ENCODE measurements at regions not wholly inside any gene's neighbourhood (a gene's known extent, or its start where the extent isn't known, plus 50 kb on each side); places are given as distances from the start of the nearest gene placed in this dataset.
"Not testable (repeated sequence)": the region's sequence is repeated elsewhere in the genome, so short reads cannot be mapped to it uniquely, and the experiment has no call there.

- Mint-ChIP-seq H3K36me3 (no peaks in the 10 kb centered on the region), H3K4me1 (no peaks in the 10 kb centered on the region), H3K4me3 (no peak overlapping the region), H3K9me3 (peaks cover 0 to 24% (median 8%) of the 10 kb centered on the region in 7 donors), H3K27me3 (peaks cover 0 to 6% (median 0%) of the 10 kb centered on the region in 3 donors), H3K27ac (no peak overlapping the region)
- DNase-seq, result no peak
- no peak for ATAC-seq (ENCODE audit: low read depth in 2 of 2)
Observed at GRCh38 chr10:5268743-5269142, 72.1 kb downstream of the AKR1C4 start.

GRCh38 chr10:5269791-5270190, 73.2 kb downstream of the AKR1C4 start:
- Mint-ChIP-seq H3K27ac (no peak overlapping the region), H3K9me3 (peaks cover 0 to 15% (median 7%) of the 10 kb centered on the region in 7 donors), H3K36me3 (no peaks in the 10 kb centered on the region), H3K4me3 (no peak overlapping the region), H3K4me1 (no peaks in the 10 kb centered on the region), H3K27me3 (peaks cover 0 to 6% (median 0%) of the 10 kb centered on the region in 3 donors)
- no peak for ATAC-seq (ENCODE audit: low read depth in 2 of 2)
- no peak for DNase-seq

- Mint-ChIP-seq H3K27ac (no peak overlapping the region), H3K4me3 (no peak overlapping the region), H3K36me3 (no peaks in the 10 kb centered on the region), H3K9me3 (peaks cover 0 to 5% (median 3%) of the 10 kb centered on the region in 7 donors), H3K27me3 (peaks cover 0 to 5% (median 0%) of the 10 kb centered on the region in 3 donors), H3K4me1 (no peaks in the 10 kb centered on the region)
- DNase-seq, result no peak
- ATAC-seq (ENCODE audit: low read depth in 2 of 2), result no peak
Observed at GRCh38 chr10:5271526-5271925, 74.9 kb downstream of the AKR1C4 start.

GRCh38 chr10:5272065-5272803, 75.6 kb downstream of the AKR1C4 start:
- no peaks in the 10 kb centered on the region for H3K27me3 Mint-ChIP-seq
- no peak for ATAC-seq (ENCODE audit: low read depth in 2 of 2)
- H3K4me1 Mint-ChIP-seq, result no peaks in the 10 kb centered on the region
- H3K4me3 Mint-ChIP-seq, result no peak overlapping the region
- peak overlapping the region in 1 of 6 donors; percentile 17 for H3K27ac Mint-ChIP-seq
- no peaks in the 10 kb centered on the region for H3K36me3 Mint-ChIP-seq
- H3K9me3 Mint-ChIP-seq, result peaks cover 0 to 2% (median 0%) of the 10 kb centered on the region in 7 donors
- no peak for DNase-seq

DNA sequence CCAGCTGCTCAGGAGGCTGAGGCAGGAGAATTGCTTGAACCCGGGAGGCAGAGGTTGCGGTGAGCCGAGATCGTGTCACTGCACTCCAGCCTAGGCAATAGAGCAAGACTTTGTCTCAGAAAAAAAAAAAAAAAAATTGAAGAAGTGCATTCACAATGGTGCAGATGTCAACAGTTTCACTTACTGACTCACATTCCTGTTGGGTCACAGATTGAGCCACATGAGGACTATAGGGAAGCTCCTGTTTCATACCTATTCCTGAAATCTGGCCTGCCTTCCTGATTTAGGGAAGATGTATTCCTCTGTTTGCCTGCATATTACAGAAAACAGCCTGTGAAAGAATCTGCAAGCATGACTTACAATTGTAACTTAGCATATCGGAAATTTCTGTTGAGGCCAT, 78.2 kb downstream of the AKR1C4 start:
- H3K4me3 Mint-ChIP-seq, result no peak overlapping the region
- no peaks in the 10 kb centered on the region for H3K36me3 Mint-ChIP-seq
- ATAC-seq (ENCODE audit: low read depth in 2 of 2) (no peak), DNase-seq (no peak)
- no peak overlapping the region for H3K27ac Mint-ChIP-seq
- no peaks in the 10 kb centered on the region for H3K4me1 Mint-ChIP-seq
- H3K27me3 Mint-ChIP-seq, result peaks cover 0 to 8% (median 6%) of the 10 kb centered on the region in 3 donors
- no peaks in the 10 kb centered on the region for H3K9me3 Mint-ChIP-seq

DNA sequence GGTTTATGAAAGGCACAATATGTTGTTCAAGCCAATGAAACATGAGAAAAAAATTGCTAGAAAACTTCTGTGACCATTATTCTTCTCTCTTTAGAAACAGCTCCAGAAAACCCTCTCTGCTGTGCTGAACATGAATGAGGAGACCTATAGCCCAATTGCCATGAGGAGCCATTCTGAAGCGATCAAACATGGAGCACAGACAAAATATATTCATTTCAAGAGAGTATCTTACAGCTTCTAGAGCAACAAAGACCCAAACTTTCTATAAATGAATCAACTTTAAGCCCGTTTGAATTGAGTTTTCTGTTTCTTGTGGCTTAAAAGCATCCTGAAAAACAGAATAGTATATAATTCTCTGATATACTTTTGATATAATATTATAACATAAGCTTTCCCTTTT, 83.4 kb upstream of the UCN3 start:
- ATAC-seq (ENCODE audit: low read depth in 2 of 2), result no peak
- H3K4me1 Mint-ChIP-seq, result no peaks in the 10 kb centered on the region

GRCh38 chr10:5282137-5282536, 82.6 kb upstream of the UCN3 start:
- H3K4me3 Mint-ChIP-seq, result no peak overlapping the region
- peaks cover 17 to 43% (median 26%) of the 10 kb centered on the region in 3 donors for H3K27me3 Mint-ChIP-seq
- ATAC-seq (ENCODE audit: low read depth in 2 of 2), result no peak
- no peaks in the 10 kb centered on the region for H3K4me1 Mint-ChIP-seq
- H3K27ac Mint-ChIP-seq, result no peak overlapping the region
- no peaks in the 10 kb centered on the region for H3K36me3 Mint-ChIP-seq
- DNase-seq, result no peak
- no peaks in the 10 kb centered on the region for H3K9me3 Mint-ChIP-seq

More for the DNA sequence above, 83.4 kb upstream of the UCN3 start:
- Mint-ChIP-seq H3K4me3 (no peak overlapping the region), H3K9me3 (no peaks in the 10 kb centered on the region), H3K27me3 (peaks cover 12 to 36% (median 21%) of the 10 kb centered on the region in 3 donors), H3K36me3 (no peaks in the 10 kb centered on the region), H3K27ac (no peak overlapping the region)
- no peak for DNase-seq

DNA sequence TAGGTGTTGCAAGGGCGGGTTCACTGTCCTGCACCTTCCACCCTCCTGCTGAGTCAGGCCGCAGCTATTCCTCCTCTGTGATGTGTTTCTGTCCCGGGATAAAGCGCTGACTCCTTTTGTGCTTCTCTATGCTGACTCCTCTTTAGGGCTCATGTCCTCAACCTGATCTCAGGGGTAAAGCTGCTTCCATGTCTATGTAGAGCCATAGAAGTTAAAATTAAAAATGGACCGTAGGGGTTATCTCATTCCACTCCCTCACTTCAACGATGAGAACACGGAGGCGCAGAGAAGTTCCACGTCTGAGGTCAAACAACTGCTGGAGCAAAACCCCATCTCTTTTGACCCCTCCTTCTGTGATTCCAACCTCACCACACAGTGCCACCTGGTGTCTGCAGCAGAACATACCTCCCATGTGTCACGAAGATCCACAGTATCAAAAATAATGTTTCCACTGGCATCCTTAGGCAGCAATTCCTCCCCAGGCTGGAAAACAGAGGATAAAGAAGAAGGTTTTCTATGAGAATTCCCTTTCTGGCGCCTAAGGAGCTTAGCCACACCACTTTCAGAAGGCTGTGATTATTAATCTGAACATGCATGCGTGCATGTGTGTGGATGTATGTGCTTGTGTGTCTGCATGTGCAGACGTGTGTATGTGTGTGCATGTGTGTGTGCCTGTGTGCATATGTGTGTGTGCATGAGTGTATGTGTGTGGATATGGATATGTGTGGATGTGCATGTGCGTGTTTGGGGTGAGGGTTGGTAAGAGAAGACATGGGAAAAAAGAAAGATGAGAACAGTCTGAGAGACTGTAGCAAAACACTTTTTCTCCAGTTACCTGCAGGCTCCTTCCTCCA, 81.2 kb upstream of the UCN3 start:
- Mint-ChIP-seq H3K27ac (no peak overlapping the region), H3K4me3 (no peak overlapping the region), H3K27me3 (peaks cover 17 to 42% (median 26%) of the 10 kb centered on the region in 3 donors), H3K9me3 (no peaks in the 10 kb centered on the region), H3K4me1 (no peaks in the 10 kb centered on the region), H3K36me3 (no peaks in the 10 kb centered on the region)
- DNase-seq (peak; percentile 1), ATAC-seq (ENCODE audit: low read depth in 2 of 2) (peak; percentile 42 to 44)

GRCh38 chr10:5284311-5285057, 80.3 kb upstream of the UCN3 start:
- H3K9me3 Mint-ChIP-seq, result peaks cover 0 to 4% (median 0%) of the 10 kb centered on the region in 7 donors
- peaks cover 13 to 36% (median 26%) of the 10 kb centered on the region in 3 donors for H3K27me3 Mint-ChIP-seq
- H3K27ac Mint-ChIP-seq, result no peak overlapping the region
- ATAC-seq (ENCODE audit: low read depth in 2 of 2) (no peak), DNase-seq (no peak)
- H3K4me3 Mint-ChIP-seq, result no peak overlapping the region
- no peaks in the 10 kb centered on the region for H3K4me1 Mint-ChIP-seq
- no peaks in the 10 kb centered on the region for H3K36me3 Mint-ChIP-seq

- DNase-seq (no peak), ATAC-seq (ENCODE audit: low read depth in 2 of 2) (no peak)
- peaks cover 0 to 6% (median 0%) of the 10 kb centered on the region in 7 donors for H3K9me3 Mint-ChIP-seq
- no peaks in the 10 kb centered on the region for H3K4me1 Mint-ChIP-seq
- H3K36me3 Mint-ChIP-seq, result no peaks in the 10 kb centered on the region
- peaks cover 13 to 36% (median 26%) of the 10 kb centered on the region in 3 donors for H3K27me3 Mint-ChIP-seq
- H3K4me3 Mint-ChIP-seq, result no peak overlapping the region
- no peak overlapping the region for H3K27ac Mint-ChIP-seq
Observed at GRCh38 chr10:5285186-5285585, 79.6 kb upstream of the UCN3 start.

DNA sequence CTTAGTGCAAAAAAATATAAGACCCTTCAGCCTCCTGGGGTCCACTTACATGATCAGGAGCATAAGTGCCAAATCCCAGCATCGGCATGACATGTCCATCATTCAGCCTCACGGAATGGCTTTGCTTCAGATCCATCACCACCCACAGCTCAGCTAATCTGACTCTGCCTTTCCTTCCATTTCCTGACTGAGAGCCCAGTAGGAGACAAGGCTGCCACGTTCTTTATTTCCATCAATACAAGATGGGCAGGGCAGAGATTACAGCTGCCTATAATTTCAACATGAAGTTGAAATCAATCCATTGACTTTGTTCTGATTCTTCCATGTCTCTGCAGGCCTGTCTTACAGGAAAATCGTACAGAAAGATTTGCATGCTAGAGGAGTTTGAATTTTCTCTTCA, 76.4 kb upstream of the UCN3 start:
- DNase-seq (no peak), ATAC-seq (ENCODE audit: low read depth in 2 of 2) (no peak)
- Mint-ChIP-seq H3K4me1 (peaks cover 0 to 12% (median 9%) of the 10 kb centered on the region in 3 donors), H3K36me3 (no peaks in the 10 kb centered on the region), H3K27me3 (peaks cover 8 to 22% (median 22%) of the 10 kb centered on the region in 3 donors), H3K4me3 (no peak overlapping the region), H3K27ac (no peak overlapping the region), H3K9me3 (peaks cover 0 to 10% (median 0%) of the 10 kb centered on the region in 7 donors)

GRCh38 chr10:5289228-5289627, 75.5 kb upstream of the UCN3 start:
- H3K27ac Mint-ChIP-seq; H3K4me3 Mint-ChIP-seq; H3K36me3 Mint-ChIP-seq; ATAC-seq (ENCODE audit: low read depth in 2 of 2); DNase-seq: not testable (repeated sequence)
- Mint-ChIP-seq H3K27me3 (peaks cover 6 to 16% (median 15%) of the 10 kb centered on the region in 3 donors), H3K4me1 (peaks cover 7 to 20% (median 9%) of the 10 kb centered on the region in 3 donors), H3K9me3 (peaks cover 0 to 10% (median 0%) of the 10 kb centered on the region in 7 donors)

GRCh38 chr10:5291501-5292195, 73.1 kb upstream of the UCN3 start:
- H3K27ac Mint-ChIP-seq, result no peak overlapping the region

More at GRCh38 chr10:5291501-5292195, 73.1 kb upstream of the UCN3 start:
- Mint-ChIP-seq H3K4me1 (peaks cover 7 to 22% (median 9%) of the 10 kb centered on the region in 3 donors), H3K4me3 (peak overlapping the region in 1 of 8 donors; percentile 2), H3K36me3 (no peaks in the 10 kb centered on the region), H3K9me3 (peaks cover 0 to 10% (median 0%) of the 10 kb centered on the region in 7 donors), H3K27me3 (peaks cover 4 to 12% (median 6%) of the 10 kb centered on the region in 3 donors)
- DNase-seq, result no peak
- ATAC-seq (ENCODE audit: low read depth in 2 of 2), result no peak

Data from naive B cell (primary cell).